Thyroid gland (tissue), 4 donors: ENCODE measurements at regions not wholly inside any gene's neighbourhood (a gene's known extent, or its start where the extent isn't known, plus 50 kb on each side); places are given as distances from the start of the nearest gene placed in this dataset.
"Not testable (repeated sequence)": the region's sequence is repeated elsewhere in the genome, so short reads cannot be mapped to it uniquely, and the experiment has no call there.

Source experiments
- DNase-seq, 2 donors: peaks; one replicate each; pipeline ENCODE4 v3.0.0-alpha.2; 2019
- H3K27ac ChIP-seq, 3 donors: fragments of 200-600 bp; sonication (generic); 1 replicate in 2 of 3; 2 replicates in 1 of 3; pipeline ENCODE4 v1.5.1; 2016 to 2019; ENCODE audit warnings: mild to moderate bottlenecking in 1 of 3, moderate library complexity in 1 of 3
- H3K27me3 ChIP-seq: fragments of 200-600 bp; sonication (generic); one replicate; pipeline ENCODE4 v1.5.1; 2019
- H3K36me3 ChIP-seq, 2 donors: fragments of 200-600 bp; sonication (generic); one replicate each; pipeline ENCODE4 v1.5.1; 2016 to 2019
- H3K4me1 ChIP-seq, 2 donors: fragments of 200-600 bp; sonication (generic); one replicate each; pipeline ENCODE4 v1.5.1; 2017 to 2019
- H3K4me3 ChIP-seq, 3 donors: fragments of 200-600 bp; sonication (generic); replicated peaks in 1 of 3; 1 replicate in 2 of 3; 2 replicates in 1 of 3; pipeline ENCODE4 v1.5.1; 2016; ENCODE audit warnings: mild to moderate bottlenecking in 1 of 3
- H3K9me3 ChIP-seq: fragments of 200-600 bp; sonication (generic); one replicate; pipeline ENCODE4 v1.5.1; 2017
- POLR2A ChIP-seq, 2 donors: fragments of 450-650 bp; IDR thresholded peaks; one replicate each; pipeline ENCODE4 v1.6.1; 2017; ENCODE audit warnings: antibody characterized with exemption in 2 of 2, mild to moderate bottlenecking in 2 of 2, moderate library complexity in 1 of 2
- WGBS, 2 donors: methylation state at CpG; one replicate each; pipeline ENCODE4 v1.1.5; 2017; 5-methylcytosine and 5-hydroxymethylcytosine counted together
- intact Hi-C: fragments of 100-400 bp; cut with DNase I; formaldehyde crosslinking; loops from one replicate; pipeline ENCODE4 v1.15.1; 2023
- TF ChIP-seq, protein P1 (sequence below), 6 experiments: fragments of 200-600 bp in 3 of 6; fragments of 450-650 bp in 3 of 6; sonication (generic) in 3 of 6; IDR thresholded peaks; one replicate each; pipeline ENCODE4 v1.5.1; 2016 to 2019; ENCODE audit warnings: antibody characterized with exemption in 6 of 6, mild to moderate bottlenecking in 2 of 6, inconsistent platforms in 1 of 6, moderate library complexity in 1 of 6

DNA sequence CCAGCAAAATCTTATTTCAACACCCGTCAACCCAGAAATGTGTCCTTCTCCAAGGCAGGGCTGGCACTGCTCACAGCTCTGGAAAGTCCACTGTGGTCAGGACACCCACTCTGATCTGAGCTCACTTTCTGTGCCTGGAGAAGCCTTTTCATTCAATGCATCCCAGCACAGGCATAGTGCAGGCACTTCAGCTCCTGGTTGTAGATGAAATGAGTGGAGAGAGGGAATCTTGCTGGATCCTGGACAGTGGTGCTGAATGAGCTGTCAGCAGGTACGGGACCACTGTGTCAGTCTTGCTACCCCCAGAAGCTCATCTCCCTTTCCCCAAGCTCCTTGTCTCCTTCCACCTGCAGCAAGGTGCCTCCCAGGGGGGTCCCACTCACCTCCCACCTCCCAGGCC is 86.1 kb upstream of the SALL1 start:
- Histone ChIP-seq H3K9me3 (no peaks in the 10 kb centered on the region), H3K4me3 (no peak overlapping the region), H3K36me3 (no peaks in the 10 kb centered on the region), H3K27ac (no peak overlapping the region), H3K27me3 (no peaks in the 10 kb centered on the region), H3K4me1 (no peaks in the 10 kb centered on the region)
- TF ChIP-seq, protein P1, sequence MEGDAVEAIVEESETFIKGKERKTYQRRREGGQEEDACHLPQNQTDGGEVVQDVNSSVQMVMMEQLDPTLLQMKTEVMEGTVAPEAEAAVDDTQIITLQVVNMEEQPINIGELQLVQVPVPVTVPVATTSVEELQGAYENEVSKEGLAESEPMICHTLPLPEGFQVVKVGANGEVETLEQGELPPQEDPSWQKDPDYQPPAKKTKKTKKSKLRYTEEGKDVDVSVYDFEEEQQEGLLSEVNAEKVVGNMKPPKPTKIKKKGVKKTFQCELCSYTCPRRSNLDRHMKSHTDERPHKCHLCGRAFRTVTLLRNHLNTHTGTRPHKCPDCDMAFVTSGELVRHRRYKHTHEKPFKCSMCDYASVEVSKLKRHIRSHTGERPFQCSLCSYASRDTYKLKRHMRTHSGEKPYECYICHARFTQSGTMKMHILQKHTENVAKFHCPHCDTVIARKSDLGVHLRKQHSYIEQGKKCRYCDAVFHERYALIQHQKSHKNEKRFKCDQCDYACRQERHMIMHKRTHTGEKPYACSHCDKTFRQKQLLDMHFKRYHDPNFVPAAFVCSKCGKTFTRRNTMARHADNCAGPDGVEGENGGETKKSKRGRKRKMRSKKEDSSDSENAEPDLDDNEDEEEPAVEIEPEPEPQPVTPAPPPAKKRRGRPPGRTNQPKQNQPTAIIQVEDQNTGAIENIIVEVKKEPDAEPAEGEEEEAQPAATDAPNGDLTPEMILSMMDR (IDR thresholded peaks at IDR 0.05) = no peak
- TF ChIP-seq POLR2A (IDR thresholded peaks at IDR 0.05) = no peak
- WGBS, 2 donors = 71 to 74% methylated on average over 2 of the region's 2 CpGs
- no peak for DNase-seq
- intact Hi-C loops = no loop called here

DNA sequence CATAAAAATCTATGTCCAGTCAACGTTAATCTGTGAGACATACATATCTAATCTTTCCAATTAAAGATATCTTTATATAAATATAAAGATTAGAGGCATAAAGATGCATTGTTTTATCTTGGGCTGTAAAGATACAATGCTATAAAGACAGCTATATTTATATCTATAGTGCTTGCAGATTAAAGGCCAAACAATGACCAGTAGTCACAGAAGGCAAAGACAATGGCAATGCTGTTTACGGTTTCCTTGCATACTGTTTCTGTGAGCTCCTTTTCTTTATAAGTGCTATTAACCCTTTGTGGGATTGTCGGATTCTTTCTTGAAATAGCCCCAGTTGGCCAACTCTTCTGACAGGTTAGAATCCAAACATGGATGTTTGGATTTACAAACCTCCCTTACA is 85.5 kb upstream of the SALL1 start:
- intact Hi-C loops = no loop called here
- Histone ChIP-seq H3K4me1 (no peaks in the 10 kb centered on the region), H3K36me3 (no peaks in the 10 kb centered on the region), H3K4me3 (no peak overlapping the region), H3K27me3 (no peaks in the 10 kb centered on the region), H3K9me3 (no peaks in the 10 kb centered on the region), H3K27ac (no peak overlapping the region)
- TF ChIP-seq, protein P1 (IDR thresholded peaks at IDR 0.05) = no peak
- no peak for TF ChIP-seq POLR2A (IDR thresholded peaks at IDR 0.05)
- no peak for DNase-seq
- 48 to 66% methylated on average over 3 of the region's 3 CpGs for WGBS, 2 donors

DNA sequence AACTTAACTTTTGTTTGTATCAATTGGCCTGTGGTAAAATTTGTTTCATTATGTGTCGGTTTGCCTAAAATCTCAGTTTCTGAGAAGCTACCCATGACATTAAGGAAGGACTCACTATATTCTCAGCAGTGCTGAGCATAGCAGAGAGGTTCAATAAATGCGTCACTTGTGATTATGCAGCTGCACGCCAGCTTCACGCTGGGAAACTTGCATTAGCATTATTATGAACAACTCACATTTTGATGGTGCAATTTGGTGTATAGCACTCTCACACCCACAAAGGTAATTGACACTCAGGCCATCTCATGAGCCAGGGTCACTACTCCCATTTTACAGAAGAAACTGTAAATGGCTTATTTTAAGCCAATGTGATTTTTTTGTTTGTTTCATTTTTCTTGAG is 80.6 kb upstream of the SALL1 start:
- intact Hi-C loops = no loop called here
- DNase-seq = no peak
- H3K27me3 ChIP-seq = no peaks in the 10 kb centered on the region
- H3K4me3 ChIP-seq = no peak overlapping the region
- WGBS, 2 donors = 88 to 93% methylated on average over 4 of the region's 4 CpGs
- H3K4me1 ChIP-seq = no peaks in the 10 kb centered on the region
- TF ChIP-seq, protein P1 (IDR thresholded peaks at IDR 0.05) = no peak
- TF ChIP-seq POLR2A (IDR thresholded peaks at IDR 0.05) = no peak
- H3K9me3 ChIP-seq = no peaks in the 10 kb centered on the region
- H3K36me3 ChIP-seq = no peaks in the 10 kb centered on the region
- no peak overlapping the region for H3K27ac ChIP-seq

DNA sequence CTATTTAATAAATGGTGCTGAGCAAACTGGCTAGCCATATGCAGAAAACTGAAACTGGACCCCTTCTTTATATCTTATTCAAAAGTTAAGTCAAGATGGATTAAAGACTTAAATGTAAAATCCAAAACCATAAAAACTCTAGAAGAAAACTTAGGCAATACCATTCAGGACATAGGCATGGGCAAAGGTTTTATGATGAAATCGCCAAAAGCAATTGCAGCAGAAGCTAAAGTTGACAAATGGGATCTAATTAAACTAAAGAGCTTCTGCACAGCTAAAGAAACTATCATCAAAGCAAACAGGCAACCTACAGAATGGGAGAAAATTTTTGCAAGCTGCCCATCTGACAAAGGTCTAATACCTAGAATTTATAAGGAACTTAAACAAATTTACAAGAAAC is 79.0 kb upstream of the SALL1 start:
- DNase-seq = not testable (repeated sequence)

DNA sequence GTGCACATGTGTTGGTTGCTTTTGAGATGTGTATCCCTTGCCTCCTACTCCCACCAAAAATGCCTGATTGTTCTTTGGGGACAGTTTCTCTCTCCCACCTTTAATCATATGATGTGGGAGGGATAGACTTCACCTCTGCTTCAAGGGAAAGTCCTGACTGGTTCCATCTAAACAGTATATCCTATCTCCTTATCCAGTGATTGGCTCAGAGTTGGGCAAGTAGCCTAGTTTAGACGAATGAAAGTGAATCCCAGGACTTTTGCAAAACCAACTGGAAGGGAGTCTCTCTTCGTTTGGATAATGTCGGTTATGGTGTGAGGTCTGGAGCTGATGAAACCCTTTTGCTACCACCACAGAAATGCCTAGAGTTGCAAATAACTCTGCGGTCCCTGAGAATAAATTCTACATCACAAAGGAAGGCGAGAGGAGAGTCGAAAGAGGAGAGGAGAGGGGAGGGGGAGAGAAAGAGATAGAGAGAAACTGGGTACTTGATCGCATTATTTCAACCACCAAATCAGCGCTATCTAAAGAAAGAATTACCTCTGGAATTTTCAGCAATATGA is 77.1 kb upstream of the SALL1 start:
- Histone ChIP-seq H3K4me3 (no peak overlapping the region), H3K27ac (no peak overlapping the region), H3K27me3 (no peaks in the 10 kb centered on the region), H3K36me3 (no peaks in the 10 kb centered on the region), H3K9me3 (no peaks in the 10 kb centered on the region), H3K4me1 (no peaks in the 10 kb centered on the region)
- intact Hi-C loops = no loop called here
- WGBS, 2 donors = 82 to 89% methylated on average over 8 of the region's 8 CpGs
- TF ChIP-seq POLR2A (IDR thresholded peaks at IDR 0.05) = no peak
- TF ChIP-seq, protein P1 (IDR thresholded peaks at IDR 0.05) = no peak
- no peak for DNase-seq

More for the DNA sequence above, 79.0 kb upstream of the SALL1 start:
- WGBS, 2 donors = 92 to 96% methylated on average over 1 of the region's 1 CpG
- H3K4me1 ChIP-seq, intact Hi-C loops, H3K27me3 ChIP-seq, H3K27ac ChIP-seq, H3K4me3 ChIP-seq, H3K36me3 ChIP-seq, H3K9me3 ChIP-seq: not testable (repeated sequence)

DNA sequence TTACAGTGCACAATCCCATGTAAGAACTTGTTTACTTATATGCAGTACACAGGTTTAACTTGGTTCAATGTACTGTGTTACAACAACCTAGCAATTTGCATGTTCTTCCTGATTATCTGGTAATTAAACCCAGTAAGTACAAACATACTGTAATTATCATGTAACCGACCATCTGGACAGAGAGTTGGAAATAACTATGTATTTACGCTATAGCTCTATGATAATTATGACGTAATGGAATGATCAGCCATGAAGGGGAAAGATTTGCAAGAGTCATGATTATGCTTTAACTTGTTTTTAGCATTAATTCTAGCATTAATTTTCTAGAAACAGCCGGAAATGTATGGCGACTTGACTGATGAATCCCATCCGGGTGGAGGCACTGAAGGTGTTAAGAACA is 74.8 kb upstream of the SALL1 start:
- no peaks in the 10 kb centered on the region for H3K4me1 ChIP-seq
- H3K27ac ChIP-seq = no peak overlapping the region
- no peak overlapping the region for H3K4me3 ChIP-seq
- WGBS, 2 donors = 87 to 91% methylated on average over 6 of the region's 6 CpGs
- H3K9me3 ChIP-seq = no peaks in the 10 kb centered on the region
- no peaks in the 10 kb centered on the region for H3K36me3 ChIP-seq
- intact Hi-C loops = no loop called here
- TF ChIP-seq, protein P1 (IDR thresholded peaks at IDR 0.05) = no peak
- no peak for TF ChIP-seq POLR2A (IDR thresholded peaks at IDR 0.05)
- no peak for DNase-seq
- no peaks in the 10 kb centered on the region for H3K27me3 ChIP-seq
